Right lobe of liver (tissue), 6 donors: ENCODE measurements at regions not wholly inside any gene's neighbourhood (a gene's known extent, or its start where the extent isn't known, plus 50 kb on each side); places are given as distances from the start of the nearest gene placed in this dataset.
A peak's percentile ranks its signal among the peaks of the same experiment; 100 is the strongest.
"Not testable (repeated sequence)": the region's sequence is repeated elsewhere in the genome, so short reads cannot be mapped to it uniquely, and the experiment has no call there.

ENCODE experiments used
- ATAC-seq, 4 donors: fragments of 200-7000 bp; cut with Tn5 transposase; one replicate each; pipeline ENCODE4 v1.9.1; 2020; ENCODE audit warnings: mild to moderate bottlenecking in 4 of 4, moderate library complexity in 4 of 4
- DNase-seq, 3 donors: peaks; one replicate each; pipeline ENCODE4 v3.0.0-alpha.2; 2020
- H3K27ac ChIP-seq, 3 donors: fragments of 200-600 bp; one replicate each; pipeline ENCODE4 v1.8.0; 2022
- H3K27me3 ChIP-seq, 2 donors: fragments of 200-600 bp; one replicate each; pipeline ENCODE4 v1.8.0; 2022
- H3K36me3 ChIP-seq, 4 donors: fragments of 200-600 bp; sonication (generic) in 1 of 4; one replicate each; pipeline versions ENCODE4 v1.5.1 to v1.8.0; 2017 to 2022; ENCODE audit warnings: control low read depth in 1 of 4
- H3K4me1 ChIP-seq, 4 donors: fragments of 200-600 bp; sonication (generic) in 1 of 4; one replicate each; pipeline versions ENCODE4 v1.5.1 to v1.8.0; 2017 to 2022; ENCODE audit warnings: control low read depth in 1 of 4
- H3K4me3 ChIP-seq, 3 donors: fragments of 200-600 bp; one replicate each; pipeline ENCODE4 v1.8.0; 2022
- H3K9me3 ChIP-seq, 4 donors: fragments of 200-600 bp; sonication (generic) in 1 of 4; one replicate each; pipeline versions ENCODE4 v1.5.1 to v1.8.0; 2017 to 2022; ENCODE audit warnings: control low read depth in 1 of 4
- POLR2A ChIP-seq: fragments of 450-650 bp; IDR thresholded peaks from one replicate; pipeline ENCODE4 v1.6.1; 2017; ENCODE audit warnings: antibody characterized with exemption, mild to moderate bottlenecking
- WGBS: methylation state at CpG from one replicate; pipeline ENCODE4 v1.1.6; 2018; ENCODE audit warnings: low coverage, low lambda C conversion rate; ENCODE audit not compliant: insufficient coverage; ENCODE audit errors: missing lambda C conversion rate; 5-methylcytosine and 5-hydroxymethylcytosine counted together
- intact Hi-C, 2 donors: fragments of 100-400 bp; cut with DNase I; formaldehyde crosslinking; loops; one replicate each; pipeline versions ENCODE4 v1.11.2 to v1.14.1; 2022
- TF ChIP-seq, protein P1 (sequence below), 4 donors: fragments of 200-600 bp in 3 of 4; fragments of 450-650 bp in 1 of 4; IDR thresholded peaks; one replicate each; pipeline versions ENCODE4 v1.5.1 to v1.8.0; 2016 to 2022; ENCODE audit warnings: antibody characterized with exemption in 4 of 4, mild to moderate bottlenecking in 2 of 4
- donor health status: DM: no; HTN: yes; CAD: no.
- donor health status: DM: no; HTN: no; CAD: no.
- donor health status: DM: no; HTN: no; CAD: no.
- donor health status: DM: no; HTN: yes; CAD: no.
- donor health status: DM: no; HTN: yes; CAD: no.

DNA sequence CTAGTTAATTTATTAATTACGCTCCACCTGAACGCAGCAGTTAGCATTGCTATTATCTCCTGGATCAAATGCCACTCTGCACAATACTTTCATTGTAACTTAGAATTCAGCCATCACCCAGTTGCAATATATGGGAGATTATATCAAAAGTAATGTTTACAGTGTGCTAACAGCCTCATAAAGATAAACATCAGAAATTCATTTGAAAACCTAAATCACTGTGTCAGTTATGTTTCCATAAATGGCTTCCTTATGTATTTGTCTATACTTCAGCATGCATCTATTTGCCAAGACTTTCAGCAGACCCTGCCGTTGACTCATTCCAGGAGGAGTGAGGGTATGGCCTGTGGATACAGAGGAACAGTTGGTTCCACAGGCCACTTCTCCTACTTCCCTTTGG lies 300.1 kb downstream of the TFAP2B start:
- TF ChIP-seq, protein P1, sequence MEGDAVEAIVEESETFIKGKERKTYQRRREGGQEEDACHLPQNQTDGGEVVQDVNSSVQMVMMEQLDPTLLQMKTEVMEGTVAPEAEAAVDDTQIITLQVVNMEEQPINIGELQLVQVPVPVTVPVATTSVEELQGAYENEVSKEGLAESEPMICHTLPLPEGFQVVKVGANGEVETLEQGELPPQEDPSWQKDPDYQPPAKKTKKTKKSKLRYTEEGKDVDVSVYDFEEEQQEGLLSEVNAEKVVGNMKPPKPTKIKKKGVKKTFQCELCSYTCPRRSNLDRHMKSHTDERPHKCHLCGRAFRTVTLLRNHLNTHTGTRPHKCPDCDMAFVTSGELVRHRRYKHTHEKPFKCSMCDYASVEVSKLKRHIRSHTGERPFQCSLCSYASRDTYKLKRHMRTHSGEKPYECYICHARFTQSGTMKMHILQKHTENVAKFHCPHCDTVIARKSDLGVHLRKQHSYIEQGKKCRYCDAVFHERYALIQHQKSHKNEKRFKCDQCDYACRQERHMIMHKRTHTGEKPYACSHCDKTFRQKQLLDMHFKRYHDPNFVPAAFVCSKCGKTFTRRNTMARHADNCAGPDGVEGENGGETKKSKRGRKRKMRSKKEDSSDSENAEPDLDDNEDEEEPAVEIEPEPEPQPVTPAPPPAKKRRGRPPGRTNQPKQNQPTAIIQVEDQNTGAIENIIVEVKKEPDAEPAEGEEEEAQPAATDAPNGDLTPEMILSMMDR (IDR thresholded peaks at IDR 0.05), result no peak
- no peak for TF ChIP-seq POLR2A
- Histone ChIP-seq H3K9me3 (no peaks in the 10 kb centered on the region), H3K4me1 (no peaks in the 10 kb centered on the region), H3K36me3 (no peaks in the 10 kb centered on the region), H3K4me3 (no peak overlapping the region), H3K27me3 (no peaks in the 10 kb centered on the region), H3K27ac (no peak overlapping the region)
- 83% methylated on average over 3 of the region's 3 CpGs for WGBS
- intact Hi-C loops, result no loop called here
- no peak for DNase-seq
- no peak for ATAC-seq

DNA sequence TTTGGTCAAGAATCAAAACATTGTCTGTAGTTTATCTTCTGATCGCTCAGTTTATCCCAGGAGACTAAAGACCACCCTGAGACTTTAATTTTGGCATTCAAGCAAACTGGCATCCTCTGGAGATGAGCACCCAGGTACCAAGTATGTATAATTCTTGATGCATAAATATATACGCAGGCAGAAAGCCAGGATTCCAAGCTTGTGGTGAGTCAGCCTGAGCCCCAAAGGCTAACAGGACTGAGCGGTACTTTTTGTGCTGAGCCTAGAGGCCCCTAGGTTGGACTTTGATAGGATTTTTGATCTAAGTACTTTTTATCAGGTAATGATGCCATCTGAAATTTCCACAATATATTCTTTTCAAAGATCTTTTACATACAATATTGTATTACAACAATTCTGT lies 301.3 kb downstream of the TFAP2B start:
- Histone ChIP-seq H3K4me1 (no peaks in the 10 kb centered on the region), H3K9me3 (no peaks in the 10 kb centered on the region), H3K27me3 (no peaks in the 10 kb centered on the region), H3K4me3 (no peak overlapping the region), H3K27ac (no peak overlapping the region), H3K36me3 (no peaks in the 10 kb centered on the region)
- 93% methylated on average over 3 of the region's 3 CpGs for WGBS
- ATAC-seq (no peak), DNase-seq (no peak)
- TF ChIP-seq, protein P1 (IDR thresholded peaks at IDR 0.05), result no peak
- no peak for TF ChIP-seq POLR2A
- intact Hi-C loops, result no loop called here

DNA sequence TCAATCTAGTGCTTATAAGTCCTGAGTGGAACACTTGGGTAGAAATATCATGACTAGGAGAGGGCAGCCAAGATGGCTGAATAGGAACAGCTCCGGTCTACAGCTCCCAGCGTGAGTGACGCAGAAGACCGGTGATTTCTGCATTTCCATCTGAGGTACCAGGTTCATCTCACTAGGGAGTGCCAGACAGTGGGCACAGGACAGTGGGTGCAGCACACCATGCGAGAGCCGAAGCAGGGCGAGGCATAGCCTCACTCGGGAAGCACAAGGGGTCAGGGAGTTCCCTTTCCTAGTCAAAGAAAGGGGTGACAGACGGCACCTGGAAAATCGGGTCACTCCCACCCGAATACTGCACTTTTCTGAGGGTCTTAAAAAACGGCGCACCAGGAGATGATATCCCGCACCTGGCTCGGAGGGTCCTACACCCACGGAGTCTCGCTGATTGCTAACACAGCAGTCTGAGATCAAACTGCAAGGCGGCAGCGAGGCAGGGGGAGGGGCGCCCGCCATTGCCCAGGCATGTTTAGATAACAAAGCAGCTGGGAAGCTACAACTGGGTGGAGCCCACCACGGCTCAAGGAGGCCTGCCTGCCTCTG lies 302.8 kb downstream of the TFAP2B start:
- H3K4me1 ChIP-seq, H3K4me3 ChIP-seq, H3K27me3 ChIP-seq, H3K36me3 ChIP-seq, H3K27ac ChIP-seq, H3K9me3 ChIP-seq, ATAC-seq, intact Hi-C loops, DNase-seq: not testable (repeated sequence)
- 73% methylated on average over 9 of the region's 22 CpGs for WGBS

DNA sequence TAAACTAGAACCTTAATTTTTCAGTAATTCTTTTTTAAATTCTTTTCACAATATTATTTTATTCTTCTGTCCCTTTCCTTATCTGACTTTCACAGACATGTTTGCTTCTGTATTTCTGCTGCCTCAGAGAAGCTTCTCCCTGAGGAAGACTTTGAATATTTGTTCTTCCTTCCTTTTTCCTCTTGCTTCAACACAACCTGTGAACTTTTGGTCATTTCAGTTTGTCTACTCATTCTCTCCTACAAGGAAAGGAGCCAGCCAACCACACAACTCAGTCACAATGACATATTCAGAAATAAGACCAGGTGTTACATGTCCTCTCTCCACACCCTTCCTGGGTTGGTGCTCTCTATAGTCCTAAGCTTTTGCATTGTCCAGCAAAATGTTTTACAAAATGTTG lies 310.4 kb downstream of the TFAP2B start:
- no peaks in the 10 kb centered on the region for H3K4me1 ChIP-seq
- intact Hi-C loops, result no loop called here
- no peak for ATAC-seq
- H3K9me3 ChIP-seq, result no peaks in the 10 kb centered on the region
- H3K27me3 ChIP-seq, result no peaks in the 10 kb centered on the region
- no peak for DNase-seq
- TF ChIP-seq, protein P1 (IDR thresholded peaks at IDR 0.05), result no peak
- H3K4me3 ChIP-seq, result no peak overlapping the region
- H3K27ac ChIP-seq, result no peak overlapping the region
- H3K36me3 ChIP-seq, result no peaks in the 10 kb centered on the region

DNA sequence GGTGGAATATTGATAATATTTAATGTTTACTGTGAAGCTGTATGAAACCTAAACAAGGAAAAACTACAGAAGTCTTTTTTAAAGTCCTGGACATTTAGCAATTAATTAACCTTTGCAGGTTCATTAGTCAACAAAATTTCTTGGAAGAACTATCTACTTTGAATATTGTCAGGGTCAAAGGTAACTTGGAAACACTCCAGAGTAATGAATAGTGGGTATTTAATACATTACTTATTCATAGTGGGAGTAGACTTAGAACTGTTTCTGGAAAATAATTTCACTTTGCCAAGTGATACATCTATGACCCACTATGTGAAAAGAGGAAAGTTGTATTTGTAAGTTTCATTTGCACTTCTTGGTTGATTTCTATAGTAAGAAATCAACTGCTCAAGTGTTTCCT lies 319.1 kb downstream of the TFAP2B start:
- DNase-seq, result no peak
- ATAC-seq, result peak; percentile 74 to 96 (median 88)

More for the DNA sequence above, 319.1 kb downstream of the TFAP2B start:
- Histone ChIP-seq H3K27ac (peak overlapping the region; percentile 3 to 45 (median 37)), H3K4me1 (peaks cover 0 to 22% (median 4%) of the 10 kb centered on the region in 4 donors), H3K36me3 (no peaks in the 10 kb centered on the region), H3K9me3 (no peaks in the 10 kb centered on the region), H3K27me3 (no peaks in the 10 kb centered on the region), H3K4me3 (no peak overlapping the region)
- intact Hi-C loops, result no loop called here
- no peak for TF ChIP-seq POLR2A
- TF ChIP-seq, protein P1 (IDR thresholded peaks at IDR 0.05), result no peak
